PC-3 (cell line): ENCODE measurements at regions not wholly inside any gene's neighbourhood (a gene's known extent, or its start where the extent isn't known, plus 50 kb on each side); places are given as distances from the start of the nearest gene placed in this dataset.

Source experiments
- EZH2 ChIP-seq: fragments of 300-600 bp; sonication (generic); IDR thresholded peaks from one replicate; pipeline ENCODE4 v1.6.1; 2017; ENCODE audit warnings: antibody characterized with exemption, mild to moderate bottlenecking, low read length; ENCODE audit not compliant: unreplicated experiment
- EZH2phosphoT487 ChIP-seq: fragments of 300-600 bp; sonication (generic); IDR thresholded peaks from 2 replicates; pipeline ENCODE4 v1.6.1; 2018; ENCODE audit warnings: mild to moderate bottlenecking, antibody characterized with exemption, low read length, borderline replicate concordance
- TF ChIP-seq, protein P1 (sequence below): fragments of 300-600 bp; sonication (generic); conservative IDR thresholded peaks from 2 replicates; pipeline ENCODE4 v1.5.1; 2017; ENCODE audit warnings: antibody characterized with exemption, low read depth, mild to moderate bottlenecking, low read length

DNA sequence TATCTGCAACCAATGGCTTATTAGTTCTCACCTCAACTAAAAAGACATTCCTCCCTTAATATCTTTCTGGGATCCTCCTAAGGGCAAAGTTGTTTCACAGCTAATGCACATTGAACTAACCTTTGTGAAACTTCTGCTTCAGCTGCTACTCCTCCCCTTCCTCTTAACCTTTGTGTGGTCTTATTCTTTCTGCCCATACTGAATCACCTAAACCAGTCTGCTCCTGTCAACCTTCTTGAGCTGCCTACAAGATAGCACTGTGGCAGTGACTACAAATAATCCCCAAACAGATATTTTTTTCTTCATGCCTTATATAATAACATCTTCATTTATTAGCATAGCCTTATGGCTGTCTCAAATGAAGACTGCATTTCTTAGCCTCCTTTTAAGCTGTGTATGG lies 1077.4 kb upstream of the ATXN7L3B start:
- TF ChIP-seq, protein P1, sequence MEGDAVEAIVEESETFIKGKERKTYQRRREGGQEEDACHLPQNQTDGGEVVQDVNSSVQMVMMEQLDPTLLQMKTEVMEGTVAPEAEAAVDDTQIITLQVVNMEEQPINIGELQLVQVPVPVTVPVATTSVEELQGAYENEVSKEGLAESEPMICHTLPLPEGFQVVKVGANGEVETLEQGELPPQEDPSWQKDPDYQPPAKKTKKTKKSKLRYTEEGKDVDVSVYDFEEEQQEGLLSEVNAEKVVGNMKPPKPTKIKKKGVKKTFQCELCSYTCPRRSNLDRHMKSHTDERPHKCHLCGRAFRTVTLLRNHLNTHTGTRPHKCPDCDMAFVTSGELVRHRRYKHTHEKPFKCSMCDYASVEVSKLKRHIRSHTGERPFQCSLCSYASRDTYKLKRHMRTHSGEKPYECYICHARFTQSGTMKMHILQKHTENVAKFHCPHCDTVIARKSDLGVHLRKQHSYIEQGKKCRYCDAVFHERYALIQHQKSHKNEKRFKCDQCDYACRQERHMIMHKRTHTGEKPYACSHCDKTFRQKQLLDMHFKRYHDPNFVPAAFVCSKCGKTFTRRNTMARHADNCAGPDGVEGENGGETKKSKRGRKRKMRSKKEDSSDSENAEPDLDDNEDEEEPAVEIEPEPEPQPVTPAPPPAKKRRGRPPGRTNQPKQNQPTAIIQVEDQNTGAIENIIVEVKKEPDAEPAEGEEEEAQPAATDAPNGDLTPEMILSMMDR = no peak
- TF ChIP-seq EZH2 (no peak), EZH2phosphoT487 (no peak)
